Endothelial cell of umbilical vein (primary cell): ENCODE measurements at regions not wholly inside any gene's neighbourhood (a gene's known extent, or its start where the extent isn't known, plus 50 kb on each side); places are given as distances from the start of the nearest gene placed in this dataset.

Source experiments
- BruUV-seq: library from RNA; stranded (reverse); fragments of 400-500 nt; replicated peaks from 2 replicates; lab custom pipeline; 2021; lab: Mats Ljungman, UMichigan
- CTCF ChIA-PET: fragments of 300-600, 350-600 bp; sonication (Branson Sonifier 250); formaldehyde crosslinking; loops from one replicate; lab custom pipeline; 2021; ENCODE audit warnings: antibody characterized with exemption, inconsistent platforms; lab: Charles Lee
- POLR2A ChIA-PET: fragments of 300-600, 350-600 bp; sonication (Branson Sonifier 250); formaldehyde crosslinking; loops from one replicate; lab custom pipeline; 2021; ENCODE audit warnings: antibody characterized with exemption, inconsistent platforms; lab: Charles Lee
- DNase-seq: peaks from one replicate; pipeline ENCODE4 v3.0.0-alpha.2; 2011; ENCODE audit warnings: low read depth, low spot score
- FAIRE-seq: peaks from 2 replicates; lab custom pipeline; 2011; peaks lifted over from hg19 to GRCh38; lab: Jason Lieb, UNC
- H2AFZ ChIP-seq: 2 replicates; pipeline ENCODE4 v1.6.0; 2012; ENCODE audit warnings: low read depth, low read length, control low read depth, inconsistent platforms
- H3K27ac ChIP-seq: 2 replicates; pipeline ENCODE4 v1.5.1; 2011; ENCODE audit warnings: low read depth, mild to moderate bottlenecking, control low read depth, low read length, moderate library complexity; ENCODE audit not compliant: insufficient read depth
- H3K27me3 ChIP-seq, 2 experiments: 2 replicates each; pipeline versions ENCODE4 v1.6.0 to v1.6.1; 2011; ENCODE audit warnings: low read length in 2 of 2, mixed read lengths in 1 of 2; ENCODE audit not compliant: control insufficient read depth in 2 of 2, insufficient read depth in 2 of 2
- H3K36me3 ChIP-seq, 2 experiments: 2 replicates in 1 of 2; 3 replicates in 1 of 2; pipeline ENCODE4 v1.5.1; 2011; ENCODE audit warnings: low read length in 2 of 2, mild to moderate bottlenecking in 1 of 2, moderate library complexity in 1 of 2; ENCODE audit not compliant: control insufficient read depth in 2 of 2, insufficient read depth in 2 of 2; ENCODE audit errors: extremely low read depth in 1 of 2
- H3K4me1 ChIP-seq: 3 replicates; pipeline ENCODE4 v1.5.1; 2011; ENCODE audit warnings: mild to moderate bottlenecking, low read length; ENCODE audit not compliant: control insufficient read depth, insufficient read depth; ENCODE audit errors: extremely low read depth
- H3K4me2 ChIP-seq: 2 replicates; pipeline ENCODE4 v1.6.1; 2011; ENCODE audit warnings: low read length, control low read depth, mixed read lengths; ENCODE audit not compliant: insufficient read depth
- H3K4me3 ChIP-seq, 3 experiments: fragments of 200-600 bp in 1 of 3; sonication (generic), shearing (Covaris generic) in 1 of 3; replicated peaks in 1 of 3; 2 replicates each; pipeline ENCODE4 v1.5.1; 2011 to 2016; ENCODE audit warnings: control low read depth in 3 of 3, low read length in 3 of 3, mild to moderate bottlenecking in 2 of 3, inconsistent platforms in 1 of 3, low read depth in 1 of 3, moderate library complexity in 1 of 3; ENCODE audit not compliant: insufficient read depth in 1 of 3
- H3K79me2 ChIP-seq: 2 replicates; pipeline ENCODE4 v1.6.0; 2012; ENCODE audit warnings: low read length, inconsistent platforms; ENCODE audit not compliant: control insufficient read depth, insufficient read depth
- H3K9ac ChIP-seq: replicated peaks from 2 replicates; pipeline ENCODE3; 2011; ENCODE audit warnings: low read length, control low read depth; ENCODE audit not compliant: insufficient read depth; ENCODE audit errors: extremely low read depth
- H3K9me1 ChIP-seq: replicated peaks from 3 replicates; pipeline ENCODE4 v1.6.0; 2011; ENCODE audit warnings: mild to moderate bottlenecking, low read length; ENCODE audit not compliant: control insufficient read depth, insufficient read depth; ENCODE audit errors: extremely low read depth
- H3K9me3 ChIP-seq: replicated peaks from 2 replicates; pipeline ENCODE4 v1.5.1; 2012; ENCODE audit warnings: low read length, inconsistent platforms; ENCODE audit not compliant: control insufficient read depth, insufficient read depth
- H4K20me1 ChIP-seq: replicated peaks from 2 replicates; pipeline ENCODE3; 2011; ENCODE audit warnings: mild to moderate bottlenecking, low read length; ENCODE audit not compliant: control insufficient read depth, insufficient read depth; ENCODE audit errors: extremely low read depth
- EZH2 ChIP-seq: IDR thresholded peaks from 2 replicates; pipeline ENCODE4 v1.6.1; 2012; ENCODE audit warnings: borderline replicate concordance, low read depth, mild to moderate bottlenecking, moderate library complexity, low read length, inconsistent platforms; ENCODE audit not compliant: severe bottlenecking
- FOS ChIP-seq: IDR thresholded peaks from 2 replicates; pipeline ENCODE4 v1.6.1; 2011; ENCODE audit warnings: mild to moderate bottlenecking, low read length, moderate library complexity, borderline replicate concordance; ENCODE audit not compliant: insufficient read depth
- GATA2 ChIP-seq: IDR thresholded peaks from 2 replicates; pipeline ENCODE4 v1.7.0; 2011; ENCODE audit warnings: low read depth, mild to moderate bottlenecking, moderate library complexity, mixed read lengths, low read length; ENCODE audit not compliant: insufficient read length, insufficient read depth
- JUN ChIP-seq: IDR thresholded peaks from 2 replicates; pipeline ENCODE4 v1.6.1; 2011; ENCODE audit warnings: borderline replicate concordance, low read depth; ENCODE audit not compliant: insufficient read length, insufficient read depth
- MAX ChIP-seq: IDR thresholded peaks from 2 replicates; pipeline ENCODE4 v1.6.1; 2011; ENCODE audit not compliant: insufficient read depth, insufficient read length
- MYC ChIP-seq: IDR thresholded peaks from one replicate; pipeline ENCODE4 v1.6.1; 2011; ENCODE audit warnings: mild to moderate bottlenecking, low read depth, low read length
- POLR2A ChIP-seq: IDR thresholded peaks from 2 replicates; pipeline ENCODE4 v1.6.1; 2012; ENCODE audit warnings: low read depth, mild to moderate bottlenecking, control low read depth, low read length
- POLR2AphosphoS5 ChIP-seq: IDR thresholded peaks from 2 replicates; pipeline ENCODE4 v1.6.1; 2012; ENCODE audit warnings: low read depth, mild to moderate bottlenecking, control low read depth, low read length, moderate library complexity; ENCODE audit not compliant: insufficient read depth
- dilution Hi-C: fragments of 300-500 bp; cut with MboI; formaldehyde crosslinking; loops from one replicate; pipeline ENCODE4 v1.15.0; 2019; ENCODE audit warnings: low sequenced_read_pairs; ENCODE audit not compliant: extremely low pct_ligation_motif_present
- intact Hi-C: fragments of 100-400 bp; cut with micrococcal nuclease; formaldehyde crosslinking; loops from one replicate; pipeline ENCODE4 v1.10.0; 2022
- TF ChIP-seq, protein P1 (sequence below), 2 donors: IDR thresholded peaks; 1 replicate in 1 of 2; 2 replicates in 1 of 2; pipeline ENCODE4 v1.5.1; 2011; ENCODE audit warnings: low read length in 2 of 2, mild to moderate bottlenecking in 2 of 2, moderate library complexity in 2 of 2, control low read depth in 1 of 2, inconsistent platforms in 1 of 2, low read depth in 1 of 2; ENCODE audit not compliant: insufficient read depth in 1 of 2; ENCODE audit errors: extremely low read depth in 1 of 2

DNA sequence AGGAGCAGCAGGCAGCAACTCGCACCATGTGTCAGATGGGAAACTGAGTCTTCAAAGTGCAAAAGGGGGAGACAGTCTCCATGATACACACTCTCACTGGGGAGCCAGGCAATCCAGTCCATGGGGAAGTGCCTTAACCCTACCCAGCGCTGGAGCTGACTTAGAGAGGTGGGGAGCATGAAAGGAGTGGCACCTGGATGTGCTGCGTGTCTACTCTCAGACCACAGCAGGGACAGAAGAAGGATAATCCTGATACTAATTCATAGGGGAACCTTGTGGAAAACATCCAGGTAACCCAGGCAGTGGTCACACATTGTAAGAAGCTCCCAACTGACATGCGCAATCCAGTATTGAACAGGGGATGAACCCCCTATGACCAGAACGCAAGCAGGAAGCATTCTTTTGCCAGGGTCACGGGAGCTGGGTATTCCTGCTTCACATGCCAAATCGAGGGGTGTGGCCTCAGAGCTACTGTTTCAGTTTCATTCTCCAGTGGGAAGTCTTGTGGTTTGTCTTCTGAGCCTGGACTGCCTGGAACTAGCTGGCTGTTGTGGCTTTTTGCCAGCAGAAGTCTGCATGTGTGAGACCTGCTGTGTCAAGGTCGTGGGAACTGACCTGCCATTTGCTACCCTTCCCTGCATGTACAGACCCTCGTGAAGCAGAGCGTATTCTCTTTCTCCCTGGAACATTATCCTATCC is 367.6 kb upstream of the NDN start:
- intact Hi-C loops (no loop called here), dilution Hi-C loops (no loop called here)
- H3K27ac ChIP-seq, result no peak overlapping the region
- no peaks in the 10 kb centered on the region for H3K4me1 ChIP-seq
- peaks cover 2% of the 10 kb centered on the region for H3K9me3 ChIP-seq
- no peak for DNase-seq
- no peaks in the 10 kb centered on the region for H3K36me3 ChIP-seq
- H3K79me2 ChIP-seq, result no peaks in the 10 kb centered on the region
- no peaks in the 10 kb centered on the region for H3K9me1 ChIP-seq
- no peak overlapping the region for H3K4me3 ChIP-seq
- peaks cover 2% of the 10 kb centered on the region for H4K20me1 ChIP-seq
- no peak overlapping the region for H2AFZ ChIP-seq
- no peaks in the 10 kb centered on the region for H3K27me3 ChIP-seq
- H3K9ac ChIP-seq, result no peak overlapping the region
- BruUV-seq, result no TSS peak
- POLR2A ChIA-PET, result no interaction called here
- FAIRE-seq, result no peak
- H3K4me2 ChIP-seq, result no peak overlapping the region
- TF ChIP-seq FOS, result no peak
- TF ChIP-seq GATA2, result no peak
- TF ChIP-seq EZH2, result no peak
- TF ChIP-seq JUN, result no peak
- no peak for TF ChIP-seq POLR2A
- no peak for TF ChIP-seq POLR2AphosphoS5
- TF ChIP-seq, protein P1, sequence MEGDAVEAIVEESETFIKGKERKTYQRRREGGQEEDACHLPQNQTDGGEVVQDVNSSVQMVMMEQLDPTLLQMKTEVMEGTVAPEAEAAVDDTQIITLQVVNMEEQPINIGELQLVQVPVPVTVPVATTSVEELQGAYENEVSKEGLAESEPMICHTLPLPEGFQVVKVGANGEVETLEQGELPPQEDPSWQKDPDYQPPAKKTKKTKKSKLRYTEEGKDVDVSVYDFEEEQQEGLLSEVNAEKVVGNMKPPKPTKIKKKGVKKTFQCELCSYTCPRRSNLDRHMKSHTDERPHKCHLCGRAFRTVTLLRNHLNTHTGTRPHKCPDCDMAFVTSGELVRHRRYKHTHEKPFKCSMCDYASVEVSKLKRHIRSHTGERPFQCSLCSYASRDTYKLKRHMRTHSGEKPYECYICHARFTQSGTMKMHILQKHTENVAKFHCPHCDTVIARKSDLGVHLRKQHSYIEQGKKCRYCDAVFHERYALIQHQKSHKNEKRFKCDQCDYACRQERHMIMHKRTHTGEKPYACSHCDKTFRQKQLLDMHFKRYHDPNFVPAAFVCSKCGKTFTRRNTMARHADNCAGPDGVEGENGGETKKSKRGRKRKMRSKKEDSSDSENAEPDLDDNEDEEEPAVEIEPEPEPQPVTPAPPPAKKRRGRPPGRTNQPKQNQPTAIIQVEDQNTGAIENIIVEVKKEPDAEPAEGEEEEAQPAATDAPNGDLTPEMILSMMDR (IDR thresholded peaks at IDR 0.05; ENCODE audit: extremely low read depth in 1 of 2, insufficient read depth in 1 of 2, low read depth in 1 of 2, low read length in 2 of 2), result no peak
- no peak for TF ChIP-seq MYC
- TF ChIP-seq MAX, result no peak
- CTCF ChIA-PET, result no interaction called here
